ENCODE measurements at regions not wholly inside any gene's neighbourhood (a gene's known extent, or its start where the extent isn't known, plus 50 kb on each side); places are given as distances from the start of the nearest gene placed in this dataset.

DNA sequence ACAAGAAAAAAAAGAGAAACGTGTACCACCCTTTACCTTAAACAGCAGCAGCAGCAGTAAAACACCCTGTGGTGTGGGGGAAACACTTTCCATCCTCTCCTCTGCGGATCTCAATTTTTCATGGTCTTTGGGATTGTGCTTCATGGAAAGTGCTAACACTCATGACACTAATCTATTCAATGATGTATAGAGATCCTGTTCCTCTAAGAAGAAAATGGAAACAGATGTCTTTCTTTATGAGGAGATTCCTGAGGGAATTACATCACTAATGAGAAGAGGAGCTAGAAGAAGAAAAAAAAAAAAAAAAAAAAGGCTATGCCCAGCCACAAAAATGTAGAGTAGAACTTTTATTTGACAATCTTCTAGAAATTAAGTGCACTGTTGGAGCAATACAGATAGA, 62.9 kb upstream of the NDST3 start:
- TF ChIP-seq POLR2A (IDR thresholded peaks at IDR 0.05; ENCODE audit: borderline replicate concordance, extremely low read depth, insufficient read depth, insufficient read length) = no peak
- TF ChIP-seq, protein P1, sequence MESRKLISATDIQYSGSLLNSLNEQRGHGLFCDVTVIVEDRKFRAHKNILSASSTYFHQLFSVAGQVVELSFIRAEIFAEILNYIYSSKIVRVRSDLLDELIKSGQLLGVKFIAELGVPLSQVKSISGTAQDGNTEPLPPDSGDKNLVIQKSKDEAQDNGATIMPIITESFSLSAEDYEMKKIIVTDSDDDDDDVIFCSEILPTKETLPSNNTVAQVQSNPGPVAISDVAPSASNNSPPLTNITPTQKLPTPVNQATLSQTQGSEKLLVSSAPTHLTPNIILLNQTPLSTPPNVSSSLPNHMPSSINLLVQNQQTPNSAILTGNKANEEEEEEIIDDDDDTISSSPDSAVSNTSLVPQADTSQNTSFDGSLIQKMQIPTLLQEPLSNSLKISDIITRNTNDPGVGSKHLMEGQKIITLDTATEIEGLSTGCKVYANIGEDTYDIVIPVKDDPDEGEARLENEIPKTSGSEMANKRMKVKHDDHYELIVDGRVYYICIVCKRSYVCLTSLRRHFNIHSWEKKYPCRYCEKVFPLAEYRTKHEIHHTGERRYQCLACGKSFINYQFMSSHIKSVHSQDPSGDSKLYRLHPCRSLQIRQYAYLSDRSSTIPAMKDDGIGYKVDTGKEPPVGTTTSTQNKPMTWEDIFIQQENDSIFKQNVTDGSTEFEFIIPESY (IDR thresholded peaks at IDR 0.05; ENCODE audit: extremely low read depth, insufficient replicate concordance, low read length) = no peak
- no peak for TF ChIP-seq FOSL1 (IDR thresholded peaks at IDR 0.05; ENCODE audit: low read depth)
- TF ChIP-seq, protein P2, sequence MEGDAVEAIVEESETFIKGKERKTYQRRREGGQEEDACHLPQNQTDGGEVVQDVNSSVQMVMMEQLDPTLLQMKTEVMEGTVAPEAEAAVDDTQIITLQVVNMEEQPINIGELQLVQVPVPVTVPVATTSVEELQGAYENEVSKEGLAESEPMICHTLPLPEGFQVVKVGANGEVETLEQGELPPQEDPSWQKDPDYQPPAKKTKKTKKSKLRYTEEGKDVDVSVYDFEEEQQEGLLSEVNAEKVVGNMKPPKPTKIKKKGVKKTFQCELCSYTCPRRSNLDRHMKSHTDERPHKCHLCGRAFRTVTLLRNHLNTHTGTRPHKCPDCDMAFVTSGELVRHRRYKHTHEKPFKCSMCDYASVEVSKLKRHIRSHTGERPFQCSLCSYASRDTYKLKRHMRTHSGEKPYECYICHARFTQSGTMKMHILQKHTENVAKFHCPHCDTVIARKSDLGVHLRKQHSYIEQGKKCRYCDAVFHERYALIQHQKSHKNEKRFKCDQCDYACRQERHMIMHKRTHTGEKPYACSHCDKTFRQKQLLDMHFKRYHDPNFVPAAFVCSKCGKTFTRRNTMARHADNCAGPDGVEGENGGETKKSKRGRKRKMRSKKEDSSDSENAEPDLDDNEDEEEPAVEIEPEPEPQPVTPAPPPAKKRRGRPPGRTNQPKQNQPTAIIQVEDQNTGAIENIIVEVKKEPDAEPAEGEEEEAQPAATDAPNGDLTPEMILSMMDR (IDR thresholded peaks at IDR 0.05 in 2 of 3, conservative IDR thresholded peaks at IDR 0.05 in 1 of 3; ENCODE audit: borderline replicate concordance in 1 of 3, insufficient read depth in 1 of 3, low read depth in 2 of 3, low read length in 2 of 3) = no peak
- no peak for TF ChIP-seq SIN3A (IDR thresholded peaks at IDR 0.05; ENCODE audit: low read depth)
- TF ChIP-seq POLR2AphosphoS5 (IDR thresholded peaks at IDR 0.05; ENCODE audit: low read depth, low read length) = no peak
- TF ChIP-seq, protein P3, sequence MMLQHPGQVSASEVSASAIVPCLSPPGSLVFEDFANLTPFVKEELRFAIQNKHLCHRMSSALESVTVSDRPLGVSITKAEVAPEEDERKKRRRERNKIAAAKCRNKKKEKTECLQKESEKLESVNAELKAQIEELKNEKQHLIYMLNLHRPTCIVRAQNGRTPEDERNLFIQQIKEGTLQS (IDR thresholded peaks at IDR 0.05) = no peak
- no peak for TF ChIP-seq EGR1 (IDR thresholded peaks at IDR 0.05; ENCODE audit: low read depth)
- no peak for TF ChIP-seq EZH2 (IDR thresholded peaks at IDR 0.05)

Measured in HCT116 (cell line).